K562 (cell line): ENCODE measurements at regions not wholly inside any gene's neighbourhood (a gene's known extent, or its start where the extent isn't known, plus 50 kb on each side); places are given as distances from the start of the nearest gene placed in this dataset.
A peak's percentile ranks its signal among the peaks of the same experiment; 100 is the strongest.

ENCODE experiments used
- ATAC-seq: fragments of 200-7000 bp; cut with Tn5 transposase; 3 replicates; pipeline ENCODE4 v1.9.1; 2020; ENCODE audit warnings: moderate library complexity
- BruUV-seq: library from RNA; stranded (reverse); fragments of 400-500 nt; replicated peaks from 2 replicates; lab custom pipeline; 2021; lab: Mats Ljungman, UMichigan
- CTCF ChIA-PET: fragments of 300-600 bp; formaldehyde crosslinking; extraction: SDS; loops from one replicate; lab custom pipeline; 2021; ENCODE audit warnings: low intra/inter-chr PET ratio; lab: Yijun Ruan, JAX
- POLR2A ChIA-PET: fragments of 300-600, 350-650 bp; sonication (Branson Sonifier 250); formaldehyde crosslinking; extraction: SDS; loops from one replicate; lab custom pipeline; 2021; ENCODE audit warnings: antibody characterized with exemption, inconsistent platforms; lab: Yijun Ruan, JAX
- DNase-seq, 4 experiments: peaks; one replicate each; pipeline versions ENCODE4 v3.0.0 to v3.0.0-alpha.2; 2011 to 2018; ENCODE audit warnings: low spot score in 3 of 4, mixed read lengths in 3 of 4; ENCODE audit errors: extremely low read depth in 1 of 4
- FAIRE-seq: peaks from 2 replicates; lab custom pipeline; 2011; peaks lifted over from hg19 to GRCh38; lab: Jason Lieb, UNC
- H2AFZ ChIP-seq: 2 replicates; pipeline ENCODE4 v1.6.0; 2011; ENCODE audit warnings: low read depth, low read length, control low read depth, inconsistent platforms
- H3K27ac ChIP-seq: fragments of 200-600 bp; 3 replicates; pipeline ENCODE4 v1.8.0; 2011; ENCODE audit warnings: low read depth, mild to moderate bottlenecking, control low read depth, inconsistent platforms, low read length, moderate library complexity, mixed read lengths; ENCODE audit errors: extremely low read depth
- H3K27me3 ChIP-seq, 2 experiments: fragments of 300-600 bp in 1 of 2; 2 replicates in 1 of 2; 3 replicates in 1 of 2; pipeline versions ENCODE4 v1.6.0 to v1.8.0; 2011; ENCODE audit warnings: inconsistent platforms in 2 of 2, low read length in 2 of 2, mild to moderate bottlenecking in 1 of 2, mixed read lengths in 1 of 2, moderate library complexity in 1 of 2; ENCODE audit not compliant: control insufficient read depth in 2 of 2, insufficient read depth in 2 of 2
- H3K36me3 ChIP-seq: fragments of 300-600 bp; 3 replicates; pipeline ENCODE4 v1.8.0; 2011; ENCODE audit warnings: mild to moderate bottlenecking, low read length, inconsistent platforms; ENCODE audit not compliant: control insufficient read depth, insufficient read depth
- H3K4me1 ChIP-seq, 2 experiments: fragments of 200-600 bp in 1 of 2; replicated peaks in 1 of 2; 2 replicates in 1 of 2; 3 replicates in 1 of 2; pipeline versions ENCODE4 v1.5.1 to v1.8.0; 2011; ENCODE audit warnings: inconsistent platforms in 2 of 2, low read length in 2 of 2, mild to moderate bottlenecking in 1 of 2, mixed read lengths in 1 of 2, moderate library complexity in 1 of 2; ENCODE audit not compliant: control insufficient read depth in 2 of 2, insufficient read depth in 2 of 2
- H3K4me2 ChIP-seq: 2 replicates; pipeline ENCODE4 v1.6.1; 2011; ENCODE audit warnings: low read length, control low read depth, inconsistent platforms, mixed read lengths; ENCODE audit not compliant: insufficient read depth
- H3K4me3 ChIP-seq: fragments of 200-600 bp; sonication (generic), shearing (Covaris generic); 2 replicates; pipeline ENCODE4 v1.5.1; 2016; ENCODE audit warnings: control low read depth, inconsistent platforms
- H3K79me2 ChIP-seq: fragments of 200-600 bp; 3 replicates; pipeline ENCODE4 v1.8.0; 2011; ENCODE audit warnings: low read length, inconsistent platforms; ENCODE audit not compliant: control insufficient read depth, insufficient read depth
- H3K9ac ChIP-seq, 2 experiments: 2 replicates each; pipeline versions ENCODE4 v1.6.0 to v1.6.1; 2011; ENCODE audit warnings: low read depth in 2 of 2, low read length in 2 of 2, control low read depth in 1 of 2, inconsistent platforms in 1 of 2, mild to moderate bottlenecking in 1 of 2, mixed read lengths in 1 of 2; ENCODE audit not compliant: insufficient read depth in 1 of 2
- H3K9me1 ChIP-seq: one replicate; pipeline ENCODE4 v1.6.0; 2011; ENCODE audit warnings: inconsistent platforms, mild to moderate bottlenecking, low read length, moderate library complexity; ENCODE audit not compliant: control insufficient read depth, insufficient read depth
- H3K9me3 ChIP-seq: replicated peaks from 2 replicates; pipeline ENCODE4 v1.5.1; 2011; ENCODE audit warnings: low read depth, low read length, inconsistent platforms; ENCODE audit not compliant: control insufficient read depth, insufficient read depth
- H4K20me1 ChIP-seq: replicated peaks from 2 replicates; pipeline ENCODE4 v1.6.1; 2011; ENCODE audit warnings: low read length, inconsistent platforms, mixed read lengths; ENCODE audit not compliant: control insufficient read depth, insufficient read depth
- C11orf30 ChIP-seq: fragments of 450-650 bp; IDR thresholded peaks from 2 replicates; pipeline ENCODE4 v1.6.1; 2016; ENCODE audit warnings: low read depth, mild to moderate bottlenecking
- CCNT2 ChIP-seq: IDR thresholded peaks from 2 replicates; pipeline ENCODE4 v1.6.1; 2011; ENCODE audit warnings: borderline replicate concordance, low read depth, mild to moderate bottlenecking, moderate library complexity, mixed read lengths, low read length; ENCODE audit not compliant: insufficient read length; ENCODE audit errors: extremely low read depth
- CTCFL ChIP-seq: IDR thresholded peaks from 2 replicates; pipeline ENCODE4 v1.6.1; 2011; ENCODE audit warnings: borderline replicate concordance, low read depth, mild to moderate bottlenecking, moderate library complexity, low read length; ENCODE audit not compliant: insufficient read depth, poor library complexity, severe bottlenecking
- DNMT1 ChIP-seq: fragments of 450-650 bp; IDR thresholded peaks from 2 replicates; pipeline ENCODE4 v1.6.1; 2016; ENCODE audit warnings: antibody characterized with exemption, mild to moderate bottlenecking
- MAFG ChIP-seq: fragments of 450-650 bp; conservative IDR thresholded peaks from 2 replicates; pipeline ENCODE4 v1.6.1; 2016; ENCODE audit warnings: missing genetic modification characterization, missing compliant biosample characterization
- MED1 ChIP-seq: sonication (generic); formaldehyde crosslinking; IDR thresholded peaks from 2 replicates; pipeline ENCODE4 v1.8.1; 2023; ENCODE audit warnings: missing genetic modification reagents, borderline replicate concordance
- MGA ChIP-seq: fragments of 450-650 bp; IDR thresholded peaks from 2 replicates; pipeline ENCODE4 v1.6.1; 2016; ENCODE audit warnings: mild to moderate bottlenecking, moderate library complexity
- SMARCE1 ChIP-seq: fragments of 450-650 bp; IDR thresholded peaks from 2 replicates; pipeline ENCODE4 v1.7.1; 2016; ENCODE audit warnings: mild to moderate bottlenecking
- ZFP36 ChIP-seq: fragments of 150-350 bp; IDR thresholded peaks from 2 replicates; pipeline ENCODE4 v1.6.1; 2018; ENCODE audit warnings: low read length, low read depth; ENCODE audit not compliant: partially characterized antibody
- WGBS: fragments of 100-300 bp; shearing (Covaris generic); methylation state at CpG from one replicate; pipeline ENCODE4 v1.1.6; 2016; ENCODE audit warnings: low coverage, mixed read lengths; ENCODE audit not compliant: insufficient coverage; ENCODE audit errors: missing lambda C conversion rate; 5-methylcytosine and 5-hydroxymethylcytosine counted together
- in situ Hi-C: fragments of 300-500 bp; cut with MboI; formaldehyde crosslinking; loops from 4 replicates; pipeline ENCODE4 v1.15.0; 2018; ENCODE audit warnings: inconsistent platforms, mixed read lengths
- intact Hi-C: fragments of 100-400 bp; cut with micrococcal nuclease; formaldehyde crosslinking; loops from 2 replicates; pipeline ENCODE4 v1.14.2; 2022

DNA sequence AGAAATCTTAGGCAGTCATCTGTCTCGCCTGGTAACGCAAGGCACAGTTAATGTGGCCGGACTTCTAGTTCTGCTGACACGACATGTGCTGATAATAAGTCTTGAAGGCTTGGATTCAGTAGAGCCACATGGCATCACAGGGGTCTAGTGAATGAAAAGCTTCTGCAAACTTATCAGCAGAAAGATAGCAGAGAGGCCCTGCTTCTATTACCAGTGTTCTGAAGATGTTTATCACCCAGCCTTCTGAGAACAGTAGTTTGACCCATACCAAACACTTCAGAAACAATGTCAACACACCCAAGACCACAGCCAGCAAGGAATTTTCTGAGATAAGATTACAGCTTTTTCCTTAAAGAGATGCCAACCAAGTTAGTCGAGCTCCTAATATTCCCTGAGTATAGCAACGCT, 102.7 kb upstream of the UMPS start:
- CTCF ChIA-PET: no interaction called here
- peaks cover 0 to 12% of the 10 kb centered on the region in 2 experiments; a peak in 4 of 5 replicates for H3K4me1 ChIP-seq
- intact Hi-C loops: no loop called here
- no peak overlapping the region for H3K27ac ChIP-seq
- POLR2A ChIA-PET: interaction anchor here (1.0 kb wide), 1 partner anchor 9 kb away, joined by 3 read pairs; no protein-coding TSS in a partner anchor
- no peaks in the 10 kb centered on the region for H3K79me2 ChIP-seq
- no peaks in the 10 kb centered on the region for H3K36me3 ChIP-seq
- H3K4me3 ChIP-seq: no peak overlapping the region
- in situ Hi-C loops: no loop called here
- H3K9ac ChIP-seq: peak overlapping the region in 1 of 2 experiments; percentile 45; a peak in 1 of 4 replicates
- DNase-seq (peak in 2 of 4 experiments; percentile 12 to 19), FAIRE-seq (peak; percentile 76), ATAC-seq (peak; percentile 32)
- no peaks in the 10 kb centered on the region for H3K27me3 ChIP-seq
- H4K20me1 ChIP-seq: no peaks in the 10 kb centered on the region
- WGBS: 16% methylated on average over 6 of the region's 6 CpGs
- H3K4me2 ChIP-seq: peak overlapping the region; percentile 26; the same call in 1 of the 2 replicates
- no peaks in the 10 kb centered on the region for H3K9me3 ChIP-seq
- H3K9me1 ChIP-seq: no peaks in the 10 kb centered on the region
- peak overlapping the region; percentile 3; the same call in 1 of the 2 replicates for H2AFZ ChIP-seq
- BruUV-seq: no TSS peak
- no peak for TF ChIP-seq DNMT1
- TF ChIP-seq MGA: peak; percentile 27; the same call in 1 of the 2 replicates
- TF ChIP-seq MAFG (tag): peak; percentile 37; the same call in 1 of the 2 replicates
- no peak for TF ChIP-seq ZFP36
- TF ChIP-seq CCNT2: peak; percentile 26
- peak; percentile 59 for TF ChIP-seq C11orf30
- 0 out of 2 replicates have a peak, but pooled peaks have one; percentile 28 for TF ChIP-seq SMARCE1
- TF ChIP-seq CTCFL: no peak
- TF ChIP-seq MED1 (CRISPR knock-in tag): no peak
